Right ventricle myocardium superior (tissue), 1 donor: ENCODE measurements at regions not wholly inside any gene's neighbourhood (a gene's known extent, or its start where the extent isn't known, plus 50 kb on each side); places are given as distances from the start of the nearest gene placed in this dataset.
"Not testable (repeated sequence)": the region's sequence is repeated elsewhere in the genome, so short reads cannot be mapped to it uniquely, and the experiment has no call there.

ENCODE experiments used
- ATAC-seq: fragments of 200-7000 bp; cut with Tn5 transposase; one replicate; pipeline ENCODE4 v1.9.1; 2020; ENCODE audit warnings: mild to moderate bottlenecking; ENCODE audit not compliant: poor library complexity
- DNase-seq: peaks from one replicate; pipeline ENCODE4 v3.0.0-alpha.2; 2020
- intact Hi-C: fragments of 100-400 bp; cut with DNase I; formaldehyde crosslinking; loops from one replicate; pipeline ENCODE4 v1.11.2; 2022
- donor health status: DM: no; HTN: yes; CAD: no; lungs with severe emphysema.

DNA sequence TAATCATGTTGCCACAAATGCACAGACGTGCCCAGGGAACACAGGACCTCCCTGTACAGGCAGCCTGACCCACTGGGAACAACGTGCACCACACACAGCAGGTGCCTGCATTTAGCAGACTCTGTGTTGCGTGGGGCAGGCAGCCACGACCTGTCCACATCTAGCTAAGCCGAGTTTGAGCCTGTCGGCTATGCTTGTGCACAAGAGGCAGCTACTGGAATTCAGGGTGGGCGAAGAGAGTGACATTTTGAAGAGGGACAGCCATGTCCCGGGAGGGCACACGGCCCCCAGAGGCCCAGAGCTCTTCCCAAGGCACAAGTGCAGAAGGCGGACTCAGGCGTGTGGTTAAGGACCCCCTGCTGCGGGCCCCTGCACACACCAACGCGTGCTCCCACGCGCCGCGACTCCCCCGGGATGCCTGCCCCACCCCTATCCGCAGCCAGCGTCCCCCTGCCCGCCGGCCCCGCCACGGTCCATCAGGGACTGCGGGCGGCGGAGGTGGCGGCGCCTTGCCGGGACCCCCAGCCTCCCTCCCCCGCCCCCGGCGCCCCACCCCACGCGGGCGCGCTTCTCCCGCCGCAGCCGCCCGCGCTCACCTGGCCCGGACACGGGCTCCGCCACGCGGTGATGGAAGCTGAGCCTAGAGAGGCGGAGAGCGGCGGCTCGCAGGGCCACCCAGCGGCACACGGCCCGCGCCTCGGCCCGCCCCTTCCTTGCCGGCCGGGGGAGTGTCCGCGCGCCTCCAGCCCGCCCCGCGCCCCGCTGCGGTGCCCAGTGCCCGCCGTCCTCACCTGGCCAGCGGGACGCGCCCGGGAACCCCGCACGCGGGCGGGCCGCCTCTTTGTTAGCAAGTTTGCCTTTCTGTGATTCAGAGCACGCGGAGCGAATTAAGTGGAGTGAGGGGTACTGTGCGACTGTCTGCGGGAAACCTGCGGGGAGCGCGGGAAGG lies 125.3 kb upstream of the PRMT8 start:
- peak; percentile 50 for DNase-seq
- intact Hi-C loops, result no loop called here
- ATAC-seq, result peak; percentile 86

DNA sequence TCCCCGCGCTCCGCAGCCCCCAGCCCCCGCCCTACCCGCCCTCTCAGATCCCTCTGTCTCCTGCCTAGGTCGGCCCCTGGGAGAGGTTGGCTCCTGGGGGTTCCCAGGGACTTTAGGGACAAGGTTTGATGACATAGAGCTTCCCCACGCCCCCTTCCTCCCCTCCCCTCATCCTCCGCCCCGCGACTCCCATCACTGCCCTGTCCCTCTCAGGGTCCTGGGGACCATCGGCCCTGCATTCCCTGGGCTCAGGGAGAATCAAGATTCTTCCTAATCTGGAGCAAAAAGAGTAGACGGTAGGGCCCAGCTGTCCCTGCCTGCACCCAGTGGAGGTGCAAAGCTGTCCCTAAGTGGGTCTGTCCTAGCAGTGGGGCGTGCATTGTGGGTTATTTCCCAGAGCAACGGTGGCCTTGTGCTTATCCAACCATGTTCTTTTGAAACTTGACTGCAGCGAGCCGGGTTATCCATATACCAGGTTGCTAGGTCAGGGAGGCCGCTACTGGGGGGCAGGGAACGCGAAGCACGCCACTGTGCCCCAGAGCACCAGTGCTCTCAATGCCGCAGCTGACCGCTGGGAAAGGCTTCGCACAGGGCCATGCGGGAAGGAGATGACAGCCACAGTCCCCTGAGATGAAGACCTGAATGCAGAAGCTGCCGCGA lies 124.4 kb upstream of the PRMT8 start:
- DNase-seq, result no peak
- no peak for ATAC-seq
- intact Hi-C loops, result no loop called here

DNA sequence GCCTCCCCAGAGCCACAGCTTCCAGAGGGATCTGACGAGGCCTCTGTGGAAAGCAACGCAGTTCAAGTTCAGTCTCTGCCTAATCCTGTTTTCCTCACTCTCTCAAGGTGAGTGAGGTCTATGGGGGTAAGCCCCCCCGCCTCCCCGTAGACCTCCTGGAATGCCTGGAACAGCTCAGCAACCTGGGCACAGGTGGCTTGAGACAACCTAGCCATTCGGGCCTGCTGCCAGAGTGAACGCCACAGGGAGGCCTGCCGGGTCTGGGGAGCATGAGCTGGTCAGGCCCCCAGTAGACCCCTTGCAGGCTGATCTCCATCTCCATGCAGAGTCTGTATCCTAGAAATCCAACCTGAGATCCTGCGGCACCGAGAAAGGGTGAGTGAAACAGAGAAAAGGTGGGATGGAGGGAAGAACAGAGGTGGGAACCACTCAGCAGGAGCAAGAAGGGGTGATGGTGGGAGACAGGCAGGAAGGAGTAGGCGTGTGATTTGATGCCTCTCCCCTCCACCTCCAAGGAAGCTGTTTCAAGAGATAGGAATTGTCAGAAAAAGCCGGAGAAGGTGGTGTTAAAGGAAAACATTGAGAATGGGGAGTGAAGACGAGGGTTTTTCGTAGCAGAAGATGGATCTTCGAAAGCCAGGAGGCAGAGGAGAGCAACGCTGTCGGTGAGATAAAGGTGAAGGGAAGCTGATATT lies 123.1 kb upstream of the PRMT8 start:
- intact Hi-C loops, result no loop called here
- ATAC-seq (no peak), DNase-seq (no peak)

DNA sequence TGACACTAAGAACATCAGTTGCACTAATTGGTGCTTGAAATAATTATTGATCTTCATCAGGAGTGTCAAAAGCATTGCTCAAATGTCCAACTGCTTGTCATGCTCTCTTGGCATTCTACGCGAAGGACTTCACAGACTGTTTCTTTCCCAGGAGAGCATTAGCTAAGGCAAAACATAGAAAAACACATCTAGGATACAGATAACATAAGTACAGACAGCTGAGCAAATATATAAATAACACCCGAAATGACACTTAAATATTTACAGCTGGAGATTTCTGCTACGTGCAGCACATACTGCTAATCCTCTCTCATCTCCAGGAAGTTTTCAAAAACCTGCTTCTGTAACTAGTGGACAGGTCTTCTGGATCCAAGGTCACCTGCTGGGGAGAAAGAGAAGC lies 120.0 kb upstream of the PRMT8 start:
- ATAC-seq (no peak), DNase-seq (no peak)
- intact Hi-C loops, result no loop called here

DNA sequence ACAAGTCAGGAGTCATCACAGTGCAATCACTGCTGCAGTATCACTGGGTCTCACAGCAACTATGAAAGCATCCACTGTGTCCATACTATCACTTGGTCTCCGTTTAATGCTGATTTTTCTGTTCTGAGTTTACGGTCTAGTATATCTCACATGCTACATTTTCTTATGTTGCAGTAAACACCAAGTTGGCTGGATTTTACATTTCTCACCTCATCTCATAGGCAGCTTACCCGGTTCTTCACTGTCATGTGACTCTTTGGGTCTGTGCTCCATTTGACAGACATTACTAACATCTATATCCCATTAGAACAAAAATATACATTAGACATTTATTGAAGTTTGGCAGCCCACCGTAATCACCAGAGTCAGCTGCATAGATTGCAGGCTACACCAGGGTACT lies 115.7 kb upstream of the PRMT8 start:
- ATAC-seq (no peak), DNase-seq (no peak)
- intact Hi-C loops, result no loop called here

DNA sequence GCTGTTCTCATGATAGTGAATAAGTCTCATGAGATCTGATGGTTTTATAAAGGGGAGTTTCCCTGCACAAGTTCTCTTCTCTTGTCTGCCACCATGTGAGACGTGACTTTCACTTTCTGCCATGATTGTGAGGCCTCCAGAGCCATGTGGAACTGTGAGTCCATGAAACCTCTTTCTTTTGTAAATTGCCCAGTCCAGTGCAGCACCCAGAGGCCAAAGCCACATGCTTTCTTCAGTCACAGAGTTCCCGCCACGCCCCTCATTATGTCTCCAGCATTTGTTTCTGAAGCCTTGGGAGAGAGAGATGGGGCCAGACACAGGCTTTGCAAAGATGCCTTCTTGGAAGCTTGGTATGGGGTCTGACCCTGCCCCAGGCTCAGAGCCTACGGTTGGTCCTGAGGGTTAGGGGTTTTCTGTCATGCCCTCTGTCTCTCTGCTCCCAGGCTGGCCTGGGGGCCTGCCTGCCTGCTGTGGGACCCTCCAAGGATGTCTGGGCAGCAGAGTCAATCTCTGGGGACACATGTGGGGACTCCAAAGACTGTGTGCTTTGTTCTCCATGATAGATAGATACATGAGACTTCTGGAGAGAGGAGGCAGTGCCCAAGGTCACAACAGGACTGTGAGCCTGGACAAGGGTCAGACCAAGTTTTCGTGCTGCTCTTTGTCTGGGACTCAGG lies 114.1 kb upstream of the PRMT8 start:
- intact Hi-C loops, result no loop called here
- DNase-seq (no peak), ATAC-seq (no peak)

DNA sequence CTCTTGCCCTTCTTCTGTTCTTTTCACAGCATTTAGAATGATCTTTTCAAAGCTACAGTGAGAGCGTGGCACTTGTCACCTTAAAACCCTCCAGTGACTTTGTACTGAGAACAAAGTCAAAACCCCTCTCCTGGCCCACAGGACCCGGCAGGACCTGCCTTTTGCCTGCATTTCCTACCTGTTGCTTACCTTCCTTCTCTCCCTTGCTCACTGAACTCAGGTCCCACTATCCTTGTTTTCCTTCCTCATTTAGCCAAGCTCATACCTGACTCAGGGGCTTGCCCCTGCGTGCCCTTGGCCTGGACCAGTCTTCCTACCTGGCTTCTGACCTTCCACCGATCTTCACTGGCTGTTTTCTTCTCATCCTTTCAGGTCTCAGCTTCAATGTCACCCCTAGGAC lies 112.3 kb upstream of the PRMT8 start:
- DNase-seq, result no peak
- intact Hi-C loops, result no loop called here
- ATAC-seq, result no peak

DNA sequence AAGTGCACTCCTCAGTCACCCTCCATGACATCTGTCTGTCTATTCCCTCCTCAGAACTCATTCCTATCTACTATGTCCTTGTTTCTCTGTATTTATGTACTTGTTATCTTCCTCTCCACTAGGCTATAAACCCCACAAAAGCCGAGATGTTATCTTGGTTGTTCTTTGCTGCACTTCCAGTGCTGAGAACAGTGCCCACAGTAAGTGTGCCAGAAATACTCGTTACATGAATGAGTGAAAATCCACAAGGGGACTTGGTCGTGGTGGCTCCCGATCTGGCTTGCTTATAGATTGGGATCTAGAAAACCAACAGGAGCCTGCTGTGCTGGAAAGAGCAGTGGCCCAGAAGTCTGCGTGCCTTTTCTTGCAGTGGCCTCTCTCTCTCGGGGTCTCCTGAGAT lies 111.9 kb upstream of the PRMT8 start:
- no peak for ATAC-seq
- no peak for DNase-seq
- intact Hi-C loops, result no loop called here

DNA sequence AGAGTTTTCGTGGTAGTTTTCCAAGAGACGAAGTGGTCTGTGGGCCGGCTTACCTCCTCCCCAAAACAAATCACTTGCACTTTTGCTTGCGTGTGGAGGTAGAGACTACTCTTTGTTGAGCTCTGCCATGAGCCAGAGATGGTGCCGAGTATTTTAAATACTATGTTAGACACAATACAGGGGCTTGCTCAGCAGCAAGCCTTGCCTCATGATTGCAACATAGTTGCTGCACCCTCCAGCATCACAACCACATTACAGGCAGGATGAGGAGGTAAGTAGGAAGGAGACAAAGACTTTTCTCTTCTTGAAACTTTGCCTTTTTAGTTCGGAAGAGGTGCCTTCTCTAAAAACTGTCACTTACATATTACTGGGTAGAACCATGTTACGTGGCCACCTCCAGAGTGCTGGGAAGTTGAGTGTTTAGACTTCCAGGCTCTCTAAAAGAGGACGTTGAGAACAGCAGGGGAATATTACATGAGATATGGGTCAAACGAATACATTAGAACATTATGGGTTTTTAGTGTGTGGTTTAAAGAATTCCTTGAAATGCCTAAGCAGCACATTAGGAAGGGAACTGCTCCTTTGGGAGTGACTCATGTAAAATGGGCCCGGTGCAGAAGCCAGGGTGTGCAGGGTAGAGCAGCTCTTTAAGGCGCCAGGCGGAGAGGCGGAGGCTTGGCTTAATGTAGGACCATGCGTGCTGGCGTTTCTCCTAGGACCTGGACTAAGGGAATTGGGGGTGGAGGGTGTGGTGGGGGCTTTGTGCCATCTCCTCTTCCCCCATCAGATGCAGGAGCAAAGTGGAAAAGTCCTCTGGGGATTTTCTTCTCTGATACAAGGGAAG lies 110.6 kb upstream of the PRMT8 start:
- peak; percentile 66 for ATAC-seq
- intact Hi-C loops, result no loop called here
- DNase-seq, result no peak

DNA sequence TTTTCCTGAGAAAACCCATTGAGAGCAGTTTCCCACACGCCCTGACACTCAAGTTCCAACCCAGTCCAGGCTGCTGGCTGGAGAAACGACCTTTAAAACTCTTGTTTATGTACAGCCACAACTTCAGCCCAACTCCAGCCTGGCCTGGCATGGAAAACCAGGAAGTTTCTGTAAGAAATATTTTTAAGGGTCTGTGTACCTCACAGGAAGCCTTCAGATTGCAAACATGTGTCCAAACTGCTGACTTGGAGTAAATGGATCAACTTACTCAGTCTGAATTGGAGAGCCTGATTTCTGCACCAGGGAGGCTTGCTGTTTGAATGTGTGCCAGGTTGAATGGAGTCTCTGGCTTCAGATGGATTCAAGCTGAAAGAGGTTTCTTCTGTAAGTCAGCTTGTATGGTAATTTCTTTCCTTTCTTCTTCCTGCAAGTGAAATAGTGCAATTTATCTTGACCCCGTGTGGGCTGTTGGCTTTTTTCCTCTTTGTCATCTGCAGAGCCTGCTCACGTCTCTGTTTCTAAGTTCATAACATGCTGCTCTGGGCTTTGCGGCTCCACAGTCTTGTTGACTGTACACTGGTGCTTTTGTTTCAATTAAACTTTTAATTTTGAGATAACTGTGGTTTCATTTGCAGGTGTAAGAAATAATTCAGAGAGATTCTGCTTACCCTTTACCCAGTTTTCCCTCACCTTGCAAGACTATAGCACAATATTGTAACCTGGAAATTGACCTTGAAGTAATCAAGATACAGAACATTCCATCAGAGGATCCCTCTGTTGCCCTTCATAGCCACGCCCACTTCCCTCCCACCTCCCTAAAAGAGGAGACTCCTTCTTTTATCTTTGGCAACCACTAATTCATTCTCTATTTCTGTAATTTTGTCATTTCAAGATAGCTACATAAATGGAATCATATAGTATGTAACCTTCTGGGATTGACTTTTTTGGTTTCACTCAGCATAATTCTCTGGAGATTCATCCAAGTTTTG lies 109.7 kb upstream of the PRMT8 start:
- ATAC-seq (peak; percentile 55), DNase-seq (no peak)
- intact Hi-C loops, result no loop called here

DNA sequence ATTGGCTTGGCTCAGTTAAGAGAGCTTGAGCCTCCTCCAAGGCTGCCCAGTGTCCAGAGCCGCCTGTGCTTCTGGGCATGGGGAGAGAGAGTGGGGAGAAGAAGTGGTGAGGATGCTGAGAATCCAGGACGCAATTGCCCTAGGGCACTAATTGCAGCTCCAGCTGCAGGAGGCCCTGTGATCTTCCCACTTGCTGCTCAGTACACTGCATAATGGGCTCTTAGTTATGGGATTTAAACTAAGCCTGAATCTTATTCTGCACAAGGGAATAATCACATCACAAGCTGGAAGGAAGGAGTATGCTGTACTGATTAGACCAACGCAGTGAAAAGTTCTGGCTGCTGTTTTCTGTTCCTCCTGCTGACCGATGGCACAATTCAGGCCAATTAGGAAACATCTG lies 101.0 kb upstream of the PRMT8 start:
- DNase-seq, result no peak
- intact Hi-C loops, result no loop called here
- no peak for ATAC-seq

DNA sequence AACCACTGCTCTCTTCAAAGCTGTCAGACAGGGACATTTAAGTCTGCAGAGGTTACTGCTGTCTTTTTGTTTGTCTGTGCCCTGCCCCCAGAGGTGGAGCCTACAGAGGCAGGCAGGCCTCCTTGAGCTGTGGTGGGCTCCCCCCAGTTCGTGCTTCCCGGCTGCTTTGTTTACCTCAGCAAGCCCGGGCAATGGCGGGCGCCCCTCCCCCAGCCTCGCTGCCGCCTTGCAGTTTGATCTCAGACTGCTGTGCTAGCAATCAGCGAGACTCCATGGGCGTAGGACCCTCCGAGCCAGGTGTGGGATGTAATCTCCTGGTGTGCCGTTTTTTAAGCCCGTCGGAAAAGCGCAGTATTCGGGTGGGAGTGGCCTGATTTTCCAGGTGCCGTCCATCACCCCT lies 93.4 kb upstream of the PRMT8 start:
- DNase-seq, intact Hi-C loops, ATAC-seq: not testable (repeated sequence)

DNA sequence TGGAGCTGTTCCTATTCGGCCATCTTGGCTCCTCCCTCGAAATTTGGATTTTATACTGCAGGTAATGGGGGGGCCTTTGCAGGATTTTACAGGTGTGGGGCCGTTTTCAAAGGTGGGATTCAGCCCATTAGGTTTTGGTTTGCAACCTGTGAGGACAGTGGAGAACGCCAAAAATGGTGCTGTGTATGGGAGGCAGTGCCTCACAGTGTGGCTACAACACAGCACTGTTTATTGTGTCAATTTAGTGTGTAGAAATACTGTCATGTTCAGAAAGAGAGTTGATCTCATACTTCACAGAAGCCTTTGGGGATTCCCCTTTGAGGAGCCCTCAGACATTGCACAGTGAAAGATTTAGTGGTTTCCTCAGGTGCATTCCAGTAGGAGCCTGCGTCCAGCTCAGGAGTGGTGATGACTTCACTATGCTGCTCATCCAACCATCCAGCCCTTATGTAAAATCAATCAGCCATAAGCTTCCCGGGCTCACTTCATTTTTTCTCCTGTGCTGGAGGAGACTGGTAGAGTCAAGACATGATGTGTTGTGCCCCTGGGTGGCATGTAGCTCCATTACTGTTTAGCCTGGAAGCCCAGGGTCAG lies 92.7 kb upstream of the PRMT8 start:
- intact Hi-C loops, result no loop called here
- DNase-seq, result no peak
- ATAC-seq, result no peak

DNA sequence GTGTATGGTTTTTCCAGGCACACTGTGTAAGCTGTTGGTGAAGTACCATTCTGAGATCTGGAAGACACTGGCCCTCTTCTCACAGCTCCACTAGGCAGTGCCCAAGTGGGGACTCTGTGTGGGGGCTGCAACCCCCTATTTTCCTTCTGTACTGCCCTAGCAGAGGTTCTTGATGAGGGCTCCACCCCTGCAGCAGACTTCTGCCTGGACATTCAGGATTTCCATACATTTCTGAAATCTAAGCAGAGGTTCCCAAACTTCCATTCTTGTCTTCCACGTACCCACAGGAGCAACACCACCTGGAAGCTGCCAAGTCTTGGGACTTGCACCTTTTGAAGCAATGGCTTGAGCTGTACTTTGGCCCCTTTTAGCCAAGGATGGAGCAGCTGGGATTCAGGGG lies 85.2 kb upstream of the PRMT8 start:
- DNase-seq, result no peak
- intact Hi-C loops, result no loop called here
- ATAC-seq, result no peak

DNA sequence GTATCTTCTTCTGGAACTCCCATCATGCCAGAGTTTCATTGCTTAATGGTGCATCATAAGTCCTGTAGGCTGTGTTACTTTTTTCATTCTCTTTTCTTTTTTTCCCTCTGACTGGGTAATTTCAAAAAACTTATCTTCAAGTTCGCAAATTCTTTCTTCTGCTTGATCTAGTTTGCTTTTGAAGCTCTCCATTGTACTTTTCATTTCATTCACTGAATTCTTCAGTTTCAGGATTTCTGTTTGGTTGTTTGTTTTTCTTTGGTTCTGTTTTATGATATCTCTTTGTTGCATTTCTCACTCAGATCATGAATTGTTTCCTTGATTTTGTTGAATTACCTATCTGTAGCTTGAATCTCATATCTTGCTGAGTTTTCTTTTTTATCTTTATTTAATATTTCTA lies 83.3 kb upstream of the PRMT8 start:
- ATAC-seq (no peak), DNase-seq (no peak)
- intact Hi-C loops, result no loop called here

DNA sequence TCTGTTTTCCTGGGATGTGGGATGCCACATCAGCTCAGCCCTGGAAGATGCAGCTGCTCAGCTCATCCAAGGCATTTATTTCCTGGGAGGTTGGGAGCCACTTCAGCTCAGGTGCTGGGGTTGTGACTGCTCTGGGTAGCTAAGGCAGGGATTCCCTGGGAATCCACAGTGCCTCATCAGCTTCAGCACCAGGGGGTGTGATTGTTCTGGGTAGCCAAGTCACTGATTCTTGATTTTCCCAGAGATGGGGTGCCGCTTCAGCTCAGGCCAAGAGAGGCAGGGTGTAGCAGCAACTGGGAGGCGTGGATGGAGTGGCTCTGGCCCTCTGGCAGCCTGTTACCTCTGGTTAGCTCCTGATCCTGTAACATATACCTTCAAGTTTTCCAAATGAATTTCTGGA lies 81.3 kb upstream of the PRMT8 start:
- DNase-seq (no peak), ATAC-seq (no peak)
- intact Hi-C loops, result no loop called here

DNA sequence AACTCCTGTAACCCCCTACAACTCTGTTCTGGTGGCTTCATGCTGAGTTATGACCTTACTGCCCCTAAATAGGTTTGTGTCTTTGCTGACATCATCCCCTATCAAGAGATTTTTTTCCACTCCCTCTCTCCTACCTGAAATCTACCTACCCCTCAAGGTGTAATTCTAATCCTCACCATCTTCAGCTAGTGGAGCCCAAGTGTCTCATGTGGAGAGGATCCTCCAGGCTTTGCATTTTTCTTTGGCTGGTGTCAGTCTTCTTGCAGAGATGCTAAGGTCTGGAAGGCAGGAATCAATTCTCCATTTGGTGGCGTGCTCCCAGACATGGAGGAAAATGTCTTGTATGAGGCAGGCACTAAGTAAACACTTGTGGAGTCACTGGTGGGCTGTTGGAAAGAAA lies 74.8 kb upstream of the PRMT8 start:
- no peak for DNase-seq
- no peak for ATAC-seq
- intact Hi-C loops, result no loop called here
